ENCODE measurements at regions not wholly inside any gene's neighbourhood (a gene's known extent, or its start where the extent isn't known, plus 50 kb on each side); places are given as distances from the start of the nearest gene placed in this dataset.
"Not testable (repeated sequence)": the region's sequence is repeated elsewhere in the genome, so short reads cannot be mapped to it uniquely, and the experiment has no call there.

- no peak for DNase-seq (ENCODE audit: low spot score)
- intact Hi-C loops (cut with DNase I): no loop called here
These were observed 270.3 kb downstream of the ASMT start for GRCh38 chrX:1885116-1885515.

GRCh38 chrX:1888305-1888704 lies 273.4 kb downstream of the ASMT start:
- DNase-seq (ENCODE audit: low spot score); intact Hi-C loops (cut with DNase I): not testable (repeated sequence)

- no peak for DNase-seq (ENCODE audit: low spot score)
- intact Hi-C loops (cut with DNase I): no loop called here
These were observed 279.1 kb downstream of the ASMT start for GRCh38 chrX:1894026-1894294.

GRCh38 chrX:1894740-1895139 lies 279.9 kb downstream of the ASMT start:
- intact Hi-C loops (cut with DNase I): no loop called here
- DNase-seq (ENCODE audit: low spot score): no peak

- no peak for DNase-seq (ENCODE audit: low spot score)
- intact Hi-C loops (cut with DNase I): no loop called here
These were observed 280.7 kb downstream of the ASMT start for GRCh38 chrX:1895583-1895982.

GRCh38 chrX:1899841-1900240 lies 285.0 kb downstream of the ASMT start:
- intact Hi-C loops (cut with DNase I): no loop called here
- DNase-seq (ENCODE audit: low spot score): no peak

GRCh38 chrX:1902901-1903235 lies 288.0 kb downstream of the ASMT start:
- intact Hi-C loops (cut with DNase I): no loop called here
- DNase-seq (ENCODE audit: low spot score): no peak

GRCh38 chrX:1903236-1903935 lies 288.5 kb downstream of the ASMT start:
- DNase-seq (ENCODE audit: low spot score): no peak
- intact Hi-C loops (cut with DNase I): no loop called here

GRCh38 chrX:1904663-1905218 lies 289.9 kb downstream of the ASMT start:
- intact Hi-C loops (cut with DNase I): no loop called here
- DNase-seq (ENCODE audit: low spot score): no peak

- DNase-seq (ENCODE audit: low spot score): no peak
- intact Hi-C loops (cut with DNase I): no loop called here
These were observed 291.2 kb downstream of the ASMT start for GRCh38 chrX:1906028-1906427.

- intact Hi-C loops (cut with DNase I): not testable (repeated sequence)
- peak; percentile 6 for DNase-seq (ENCODE audit: low spot score)
These were observed 294.1 kb downstream of the ASMT start for GRCh38 chrX:1908996-1909395.

GRCh38 chrX:1909419-1910206 lies 294.8 kb downstream of the ASMT start:
- DNase-seq (ENCODE audit: low spot score): peak; percentile 43
- intact Hi-C loops (cut with DNase I): no loop called here

- DNase-seq (ENCODE audit: low spot score): no peak
- intact Hi-C loops (cut with DNase I): no loop called here
These were observed 295.3 kb downstream of the ASMT start for GRCh38 chrX:1910207-1910470.

- no peak for DNase-seq (ENCODE audit: low spot score)
- intact Hi-C loops (cut with DNase I): no loop called here
These were observed 296.7 kb downstream of the ASMT start for GRCh38 chrX:1911401-1912128.

GRCh38 chrX:1912193-1912592 lies 297.3 kb downstream of the ASMT start:
- no peak for DNase-seq (ENCODE audit: low spot score)
- intact Hi-C loops (cut with DNase I): no loop called here

GRCh38 chrX:1914606-1915365 lies 299.9 kb downstream of the ASMT start:
- intact Hi-C loops (cut with DNase I): no loop called here
- DNase-seq (ENCODE audit: low spot score): no peak

GRCh38 chrX:1918780-1919179 lies 303.9 kb downstream of the ASMT start:
- intact Hi-C loops (cut with DNase I): no loop called here
- no peak for DNase-seq (ENCODE audit: low spot score)

- no peak for DNase-seq (ENCODE audit: low spot score)
- intact Hi-C loops (cut with DNase I): no loop called here
These were observed 310.2 kb downstream of the ASMT start for GRCh38 chrX:1925053-1925481.

- intact Hi-C loops (cut with DNase I): no loop called here
- no peak for DNase-seq (ENCODE audit: low spot score)
These were observed 313.9 kb downstream of the ASMT start for GRCh38 chrX:1928805-1929204.

GRCh38 chrX:1932231-1932630 lies 317.4 kb downstream of the ASMT start:
- intact Hi-C loops (cut with DNase I): no loop called here

More at GRCh38 chrX:1932231-1932630, 317.4 kb downstream of the ASMT start:
- DNase-seq (ENCODE audit: low spot score): no peak
